ENCODE measurements at regions not wholly inside any gene's neighbourhood (a gene's known extent, or its start where the extent isn't known, plus 50 kb on each side); places are given as distances from the start of the nearest gene placed in this dataset.

DNA sequence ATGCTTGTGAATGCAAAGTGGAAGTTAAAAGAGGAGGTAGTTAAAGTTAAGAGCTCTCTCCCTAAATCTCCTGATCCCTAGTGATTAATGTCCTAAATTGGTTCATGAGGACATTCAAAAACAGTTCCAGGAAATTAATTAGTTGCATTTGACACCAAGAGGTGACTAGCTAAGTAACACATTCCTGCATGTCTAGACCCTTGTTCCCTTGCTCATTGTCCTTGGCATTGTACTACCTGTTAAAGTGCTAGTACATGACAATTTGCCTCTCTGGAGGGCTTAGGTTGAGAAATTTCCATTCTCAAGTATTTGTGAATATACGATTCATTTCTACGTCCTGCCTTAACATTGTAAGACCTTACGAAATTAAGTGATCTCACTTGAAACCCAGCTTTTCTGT is 278.6 kb upstream of the CDH10 start:
- 80% methylated on average over 3 of the region's 3 CpGs for WGBS
- no peak overlapping the region for H3K4me3 ChIP-seq (ENCODE audit: low read length)
- H3K9me3 ChIP-seq (ENCODE audit: control insufficient read depth, low read length): no peaks in the 10 kb centered on the region
- ATAC-seq (no peak), DNase-seq (no peak)
- H3K4me1 ChIP-seq (ENCODE audit: control insufficient read depth, insufficient read depth, low read length): no peaks in the 10 kb centered on the region
- no peak overlapping the region for H3K27ac ChIP-seq (ENCODE audit: low read length)
- intact Hi-C loops (cut with DNase I): no loop called here
- no peaks in the 10 kb centered on the region for H3K27me3 ChIP-seq (ENCODE audit: control insufficient read depth, insufficient read depth)

DNA sequence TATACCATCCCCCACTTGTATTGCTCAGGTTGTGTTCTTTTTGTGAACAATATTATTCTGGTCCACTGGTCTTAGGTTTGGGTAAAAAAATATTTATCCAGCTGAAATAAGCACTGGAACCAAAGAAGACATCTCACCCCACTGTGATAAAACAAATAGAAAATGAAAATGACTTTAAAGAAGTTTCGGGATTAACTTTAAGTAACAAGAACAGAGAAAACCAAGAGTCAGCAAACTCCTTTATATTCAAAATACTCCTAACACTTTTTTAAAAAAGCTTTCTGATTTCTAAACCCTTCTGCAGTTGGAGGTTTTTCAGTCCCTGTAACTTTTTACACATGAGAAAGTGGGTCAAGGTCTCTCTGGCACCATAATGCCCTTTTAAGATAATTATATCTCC is 273.9 kb upstream of the CDH10 start:
- H3K9me3 ChIP-seq (ENCODE audit: control insufficient read depth, low read length): no peaks in the 10 kb centered on the region
- H3K27me3 ChIP-seq (ENCODE audit: control insufficient read depth, insufficient read depth): no peaks in the 10 kb centered on the region
- no peak overlapping the region for H3K4me3 ChIP-seq (ENCODE audit: low read length)
- intact Hi-C loops (cut with DNase I): no loop called here
- no peak overlapping the region for H3K27ac ChIP-seq (ENCODE audit: low read length)
- ATAC-seq: no peak
- DNase-seq: no peak
- no peaks in the 10 kb centered on the region for H3K4me1 ChIP-seq (ENCODE audit: control insufficient read depth, insufficient read depth, low read length)
- 89% methylated on average over 1 of the region's 1 CpG for WGBS

DNA sequence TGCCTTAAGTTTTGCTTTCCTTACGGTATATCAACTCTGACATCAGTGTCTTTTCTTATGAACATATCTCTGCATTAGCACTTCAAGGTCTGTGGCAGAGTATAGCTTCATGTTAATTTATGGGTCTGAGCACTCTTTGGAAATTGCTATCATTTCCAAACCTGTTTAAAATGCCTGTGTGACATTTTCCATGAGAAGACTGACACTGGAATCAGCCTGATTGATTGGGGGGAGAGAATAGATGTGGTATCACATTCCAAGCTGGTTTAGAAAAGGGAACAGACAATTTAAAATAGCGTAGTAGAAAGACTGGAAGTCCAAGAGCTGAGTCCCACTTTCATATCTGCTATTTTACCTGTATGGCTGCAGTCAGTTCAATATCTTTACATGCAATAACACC is 272.1 kb upstream of the CDH10 start:
- no peak overlapping the region for H3K4me3 ChIP-seq (ENCODE audit: low read length)
- intact Hi-C loops (cut with DNase I): no loop called here
- H3K4me1 ChIP-seq (ENCODE audit: control insufficient read depth, insufficient read depth, low read length): no peaks in the 10 kb centered on the region
- no peak overlapping the region for H3K27ac ChIP-seq (ENCODE audit: low read length)
- no peaks in the 10 kb centered on the region for H3K27me3 ChIP-seq (ENCODE audit: control insufficient read depth, insufficient read depth)
- no peaks in the 10 kb centered on the region for H3K9me3 ChIP-seq (ENCODE audit: control insufficient read depth, low read length)
- ATAC-seq (no peak), DNase-seq (no peak)
- WGBS: 64% methylated on average over 2 of the region's 2 CpGs

DNA sequence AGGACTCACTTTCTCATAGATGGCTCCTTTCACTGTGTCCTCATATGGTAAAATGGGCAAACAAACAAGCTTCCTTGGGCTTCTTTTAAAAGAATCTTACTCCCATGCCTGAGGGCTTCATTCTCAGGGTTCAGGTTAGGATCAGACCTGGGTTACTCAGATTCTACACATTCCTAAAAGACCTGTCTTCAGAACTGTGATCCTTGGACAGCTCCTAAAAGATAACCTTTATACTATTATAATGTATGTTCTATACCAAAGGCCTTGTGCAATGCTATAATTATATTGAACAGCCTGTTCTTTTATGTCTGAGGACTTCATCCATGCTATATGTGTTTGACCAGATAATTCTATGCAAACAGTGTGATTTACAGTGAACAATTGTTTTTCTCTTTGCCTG is 264.4 kb upstream of the CDH10 start:
- H3K27me3 ChIP-seq (ENCODE audit: control insufficient read depth, insufficient read depth): no peaks in the 10 kb centered on the region
- H3K27ac ChIP-seq (ENCODE audit: low read length): no peak overlapping the region
- H3K9me3 ChIP-seq (ENCODE audit: control insufficient read depth, low read length): no peaks in the 10 kb centered on the region
- ATAC-seq (no peak), DNase-seq (no peak)
- H3K4me1 ChIP-seq (ENCODE audit: control insufficient read depth, insufficient read depth, low read length): no peaks in the 10 kb centered on the region
- H3K4me3 ChIP-seq (ENCODE audit: low read length): no peak overlapping the region
- intact Hi-C loops (cut with DNase I): no loop called here

DNA sequence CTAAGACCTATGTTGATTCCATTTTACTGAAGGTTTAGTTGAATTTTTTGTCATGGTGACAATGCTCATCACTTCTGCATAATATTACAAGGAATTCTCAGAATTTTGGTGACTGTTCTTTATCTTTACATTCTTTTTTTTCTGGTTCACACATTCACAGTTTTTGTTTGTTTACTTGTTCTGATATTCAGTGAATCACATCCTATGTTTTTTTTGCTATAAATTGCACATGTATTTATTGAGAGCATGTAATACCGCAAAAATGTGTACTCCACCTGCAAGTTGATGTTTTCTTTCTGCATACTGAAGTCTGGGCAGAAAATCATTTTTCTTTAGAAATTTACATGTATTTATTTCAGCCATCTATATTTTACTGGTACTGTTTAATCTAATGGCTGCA is 261.9 kb upstream of the CDH10 start:
- DNase-seq (no peak), ATAC-seq (no peak)
- Histone ChIP-seq H3K4me3 (ENCODE audit: low read length) (no peak overlapping the region), H3K27me3 (ENCODE audit: control insufficient read depth, insufficient read depth) (no peaks in the 10 kb centered on the region), H3K9me3 (ENCODE audit: control insufficient read depth, low read length) (peaks cover 2% of the 10 kb centered on the region), H3K27ac (ENCODE audit: low read length) (no peak overlapping the region), H3K4me1 (ENCODE audit: control insufficient read depth, insufficient read depth, low read length) (no peaks in the 10 kb centered on the region)
- intact Hi-C loops (cut with DNase I): no loop called here
- 96% methylated on average over 1 of the region's 1 CpG for WGBS

DNA sequence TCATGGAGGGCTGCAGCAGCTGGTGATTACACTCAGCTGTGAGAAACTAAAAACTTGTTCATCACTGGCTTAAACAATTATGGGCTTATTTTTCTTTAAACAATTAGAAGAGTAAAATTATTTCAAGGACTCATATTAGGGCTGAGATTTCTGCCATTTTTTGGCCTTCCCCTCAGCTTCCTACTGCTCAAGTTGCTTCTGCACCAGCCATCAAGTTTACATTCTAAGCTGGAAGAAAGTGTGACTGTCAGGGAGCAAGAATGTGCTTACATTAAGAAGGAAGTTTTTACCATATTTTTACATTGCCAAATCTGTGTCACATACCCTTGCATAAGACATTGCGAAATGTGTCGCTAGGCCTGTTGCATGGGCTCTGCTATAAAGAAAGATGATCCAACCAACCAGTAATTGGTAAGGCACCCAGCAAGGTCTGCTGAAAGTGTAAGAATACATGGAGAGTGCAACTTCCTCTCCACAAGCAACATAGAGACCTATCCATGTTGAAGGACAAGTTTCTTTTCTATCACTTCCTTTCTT is 260.3 kb upstream of the CDH10 start:
- ATAC-seq (no peak), DNase-seq (no peak)
- peaks cover 2% of the 10 kb centered on the region for H3K9me3 ChIP-seq (ENCODE audit: control insufficient read depth, low read length)
- H3K4me3 ChIP-seq (ENCODE audit: low read length): no peak overlapping the region
- no peak overlapping the region for H3K27ac ChIP-seq (ENCODE audit: low read length)
- H3K27me3 ChIP-seq (ENCODE audit: control insufficient read depth, insufficient read depth): no peaks in the 10 kb centered on the region
- intact Hi-C loops (cut with DNase I): no loop called here
- H3K4me1 ChIP-seq (ENCODE audit: control insufficient read depth, insufficient read depth, low read length): no peaks in the 10 kb centered on the region
- WGBS: 88% methylated on average over 2 of the region's 2 CpGs

DNA sequence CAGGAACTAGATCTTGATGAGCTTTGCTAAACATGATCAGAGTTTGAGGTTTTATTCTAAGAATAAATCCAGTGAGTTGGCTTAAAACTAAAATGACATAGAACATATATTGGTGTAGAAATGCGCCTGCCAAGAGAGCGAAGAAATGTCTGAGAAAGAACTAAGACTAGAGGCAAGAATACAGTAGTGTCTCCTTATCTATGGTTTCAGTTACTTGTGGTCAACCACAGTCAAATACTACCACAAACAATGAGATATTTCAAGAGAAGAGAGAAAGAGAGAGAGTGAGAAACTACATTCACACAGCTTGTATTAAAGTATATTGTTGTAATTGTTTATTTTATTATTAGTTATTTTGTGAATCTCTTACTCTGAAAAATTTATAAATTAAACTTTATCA is 254.4 kb upstream of the CDH10 start:
- H3K4me3 ChIP-seq (ENCODE audit: low read length): no peak overlapping the region
- no peaks in the 10 kb centered on the region for H3K4me1 ChIP-seq (ENCODE audit: control insufficient read depth, insufficient read depth, low read length)
- 76% methylated on average over 2 of the region's 2 CpGs for WGBS

DNA sequence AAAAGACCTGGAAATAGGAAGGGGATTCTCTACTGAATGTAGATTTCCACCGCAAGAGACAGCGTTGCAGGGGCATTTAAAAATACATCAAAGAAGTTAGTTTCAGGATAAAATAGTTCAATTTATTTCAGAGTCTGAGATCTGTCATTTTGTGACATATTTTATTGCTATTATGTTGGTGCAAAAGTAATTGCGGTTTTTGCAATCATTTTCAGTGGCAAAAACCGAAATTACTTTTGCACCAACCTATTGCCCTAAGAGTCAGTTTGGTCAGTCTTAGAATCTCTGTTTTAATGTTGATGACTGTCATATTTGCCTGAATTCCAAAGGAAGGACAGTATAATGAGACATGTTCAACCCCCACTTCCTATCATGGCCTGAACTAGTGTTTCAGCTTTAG is 219.5 kb upstream of the CDH10 start:
- no peaks in the 10 kb centered on the region for H3K27me3 ChIP-seq (ENCODE audit: control insufficient read depth, insufficient read depth)
- no peaks in the 10 kb centered on the region for H3K4me1 ChIP-seq (ENCODE audit: control insufficient read depth, insufficient read depth, low read length)
- intact Hi-C loops (cut with DNase I): no loop called here
- H3K4me3 ChIP-seq (ENCODE audit: low read length): no peak overlapping the region
- H3K9me3 ChIP-seq (ENCODE audit: control insufficient read depth, low read length): no peaks in the 10 kb centered on the region
- H3K27ac ChIP-seq (ENCODE audit: low read length): no peak overlapping the region
- no peak for ATAC-seq
- DNase-seq: no peak
- 88% methylated on average over 4 of the region's 4 CpGs for WGBS

More for the DNA sequence above, 254.4 kb upstream of the CDH10 start:
- Histone ChIP-seq H3K27ac (ENCODE audit: low read length) (no peak overlapping the region), H3K27me3 (ENCODE audit: control insufficient read depth, insufficient read depth) (no peaks in the 10 kb centered on the region), H3K9me3 (ENCODE audit: control insufficient read depth, low read length) (peaks cover 2% of the 10 kb centered on the region)
- intact Hi-C loops (cut with DNase I): no loop called here
- ATAC-seq: no peak
- no peak for DNase-seq

DNA sequence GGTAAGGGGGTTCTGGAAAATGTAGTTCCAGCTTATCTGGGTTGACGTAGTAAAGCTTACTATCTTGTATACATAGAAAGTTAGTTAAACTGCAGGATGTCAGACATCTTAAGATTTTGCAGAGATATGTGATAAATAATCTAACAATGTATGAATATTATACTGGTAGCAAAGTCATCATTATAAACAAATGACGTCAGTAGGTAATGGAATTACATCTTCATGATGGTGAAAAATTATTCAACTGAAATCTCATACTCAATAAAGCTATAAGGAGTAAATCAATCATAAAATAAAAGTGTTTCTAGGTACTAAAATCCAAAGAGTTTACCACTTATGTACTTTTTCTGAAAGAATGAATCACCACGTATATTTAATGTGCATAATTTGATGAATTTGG is 217.3 kb upstream of the CDH10 start:
- ATAC-seq: no peak
- H3K27ac ChIP-seq (ENCODE audit: low read length): no peak overlapping the region
- intact Hi-C loops (cut with DNase I): no loop called here
- no peaks in the 10 kb centered on the region for H3K4me1 ChIP-seq (ENCODE audit: control insufficient read depth, insufficient read depth, low read length)
- no peak for DNase-seq
- no peak overlapping the region for H3K4me3 ChIP-seq (ENCODE audit: low read length)
- H3K9me3 ChIP-seq (ENCODE audit: control insufficient read depth, low read length): peaks cover 3% of the 10 kb centered on the region
- 78% methylated on average over 3 of the region's 3 CpGs for WGBS
- H3K27me3 ChIP-seq (ENCODE audit: control insufficient read depth, insufficient read depth): no peaks in the 10 kb centered on the region

DNA sequence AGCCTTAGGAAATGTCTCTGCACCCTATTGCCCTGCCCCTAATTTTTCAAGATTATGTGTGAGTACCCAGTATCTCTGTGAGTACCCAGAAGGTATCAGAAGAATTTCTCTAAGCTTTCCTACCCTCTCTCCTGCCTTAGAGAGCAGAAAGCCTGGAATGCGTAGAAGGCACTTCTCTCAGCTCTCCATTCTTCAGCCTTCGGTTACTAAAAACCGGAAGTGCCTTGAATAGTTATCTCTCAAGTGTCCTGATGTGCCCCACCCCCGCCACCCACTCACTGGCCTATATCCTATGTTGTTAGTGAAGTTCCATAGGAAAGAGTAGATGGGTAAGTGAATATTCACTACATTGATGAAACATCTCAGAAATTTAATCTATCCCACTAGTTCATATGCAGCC is 210.7 kb upstream of the CDH10 start:
- DNase-seq: no peak
- intact Hi-C loops (cut with DNase I): no loop called here
- Histone ChIP-seq H3K4me3 (ENCODE audit: low read length) (no peak overlapping the region), H3K27me3 (ENCODE audit: control insufficient read depth, insufficient read depth) (no peaks in the 10 kb centered on the region), H3K27ac (ENCODE audit: low read length) (no peak overlapping the region), H3K4me1 (ENCODE audit: control insufficient read depth, insufficient read depth, low read length) (no peaks in the 10 kb centered on the region), H3K9me3 (ENCODE audit: control insufficient read depth, low read length) (peaks cover 6% of the 10 kb centered on the region)
- ATAC-seq: no peak
- 46% methylated on average over 4 of the region's 4 CpGs for WGBS

DNA sequence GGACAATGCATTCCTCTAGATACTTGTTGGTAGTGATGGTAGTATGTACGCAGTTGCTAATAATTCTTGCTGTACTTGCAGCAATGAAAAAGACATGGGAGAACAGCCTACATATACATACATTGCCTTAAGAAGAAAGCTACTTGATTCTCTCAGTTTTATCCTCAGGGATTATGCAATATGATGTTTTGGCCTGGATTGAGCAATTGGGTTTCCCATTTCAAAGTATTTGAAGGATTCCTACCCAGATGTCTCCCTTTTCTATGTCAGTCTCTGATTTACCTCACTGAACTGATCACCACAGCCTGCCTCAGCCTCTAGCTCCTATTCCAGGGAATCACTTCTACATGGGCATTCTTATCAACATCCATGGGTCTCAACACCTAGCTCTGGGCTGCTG is 210.1 kb upstream of the CDH10 start:
- DNase-seq (no peak), ATAC-seq (no peak)
- H3K4me3 ChIP-seq (ENCODE audit: low read length): no peak overlapping the region
- no peak overlapping the region for H3K27ac ChIP-seq (ENCODE audit: low read length)
- intact Hi-C loops (cut with DNase I): no loop called here
- H3K4me1 ChIP-seq (ENCODE audit: control insufficient read depth, insufficient read depth, low read length): no peaks in the 10 kb centered on the region
- no peaks in the 10 kb centered on the region for H3K27me3 ChIP-seq (ENCODE audit: control insufficient read depth, insufficient read depth)
- H3K9me3 ChIP-seq (ENCODE audit: control insufficient read depth, low read length): peaks cover 6% of the 10 kb centered on the region
- 97% methylated on average over 1 of the region's 1 CpG for WGBS

DNA sequence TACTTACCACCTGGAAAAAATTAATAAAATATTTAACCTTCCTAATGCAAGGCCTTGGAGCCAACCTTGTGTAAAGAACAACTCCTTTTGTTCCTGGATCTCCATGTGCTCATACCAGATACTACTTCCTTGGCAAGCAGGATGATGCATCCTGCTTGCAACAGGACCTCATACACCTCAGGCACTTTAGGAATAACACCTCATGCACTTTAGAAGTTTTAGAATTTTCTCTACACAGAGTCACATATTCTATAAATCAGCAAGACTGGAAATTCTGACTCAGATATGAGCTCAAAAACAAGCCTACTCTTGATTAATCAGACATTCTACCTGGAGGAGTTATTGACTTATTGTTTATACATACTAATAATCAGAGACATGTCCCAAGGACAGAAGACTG is 209.6 kb upstream of the CDH10 start:
- intact Hi-C loops (cut with DNase I): no loop called here
- Histone ChIP-seq H3K4me3 (ENCODE audit: low read length) (no peak overlapping the region), H3K9me3 (ENCODE audit: control insufficient read depth, low read length) (peaks cover 6% of the 10 kb centered on the region), H3K4me1 (ENCODE audit: control insufficient read depth, insufficient read depth, low read length) (no peaks in the 10 kb centered on the region), H3K27ac (ENCODE audit: low read length) (no peak overlapping the region), H3K27me3 (ENCODE audit: control insufficient read depth, insufficient read depth) (no peaks in the 10 kb centered on the region)
- DNase-seq: no peak
- no peak for ATAC-seq
